Stimulated activated CD4-positive, alpha-beta T cell treated with anti-CD3 and anti-CD28 coated beads, Interleukin-12 subunit alpha, Interleukin-12 subunit beta, amount 100 ng/mL, for 4 hours (primary cell): ENCODE measurements at regions not wholly inside any gene's neighbourhood (a gene's known extent, or its start where the extent isn't known, plus 50 kb on each side); places are given as distances from the start of the nearest gene placed in this dataset.

Experiments used
- DNase-seq: peaks from one replicate; pipeline ENCODE4 v3.0.0-alpha.2; 2020

DNA sequence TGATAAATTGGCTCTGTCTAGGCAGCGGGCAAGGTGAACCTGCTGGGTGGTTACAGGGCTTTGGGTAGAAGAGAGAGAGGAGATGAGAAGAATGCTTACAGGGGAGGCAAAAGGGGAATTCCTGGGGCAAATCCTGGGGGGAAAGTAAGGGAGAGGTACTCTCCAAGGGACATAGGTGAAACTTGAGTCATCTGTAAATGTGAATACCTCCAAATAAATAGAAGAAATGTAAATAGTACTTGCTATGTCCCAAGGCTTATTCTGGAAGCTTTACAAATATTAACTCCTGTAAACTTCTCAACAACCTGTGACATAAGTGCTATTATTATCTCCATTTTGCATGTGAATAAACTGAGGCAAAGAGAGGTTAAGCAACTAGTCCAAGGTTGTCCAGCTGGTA is 57.7 kb upstream of the CDK13 start:
- no peak for DNase-seq

DNA sequence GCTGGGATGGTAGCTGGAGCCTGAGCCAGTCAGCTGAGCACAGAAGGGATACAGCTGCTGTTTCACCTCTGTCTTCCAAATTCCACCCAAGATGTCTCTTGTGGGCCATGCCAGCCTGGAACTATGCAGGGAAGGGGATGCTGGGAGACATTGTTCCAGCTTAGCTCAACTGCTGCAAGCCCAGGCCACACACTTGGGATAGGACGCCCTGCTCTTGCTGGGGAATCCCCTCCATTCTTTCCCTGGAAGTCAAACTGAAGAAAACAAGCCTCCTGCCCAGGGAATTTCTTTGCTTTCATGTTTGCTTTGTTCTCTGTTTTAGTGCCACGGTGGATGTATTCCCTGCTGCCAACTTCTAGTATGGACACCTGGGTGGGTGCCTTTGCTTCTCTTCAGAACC is 55.2 kb upstream of the CDK13 start:
- no peak for DNase-seq

GRCh38 chr7:39896840-39897239 is 53.2 kb upstream of the CDK13 start:
- DNase-seq = no peak

DNA sequence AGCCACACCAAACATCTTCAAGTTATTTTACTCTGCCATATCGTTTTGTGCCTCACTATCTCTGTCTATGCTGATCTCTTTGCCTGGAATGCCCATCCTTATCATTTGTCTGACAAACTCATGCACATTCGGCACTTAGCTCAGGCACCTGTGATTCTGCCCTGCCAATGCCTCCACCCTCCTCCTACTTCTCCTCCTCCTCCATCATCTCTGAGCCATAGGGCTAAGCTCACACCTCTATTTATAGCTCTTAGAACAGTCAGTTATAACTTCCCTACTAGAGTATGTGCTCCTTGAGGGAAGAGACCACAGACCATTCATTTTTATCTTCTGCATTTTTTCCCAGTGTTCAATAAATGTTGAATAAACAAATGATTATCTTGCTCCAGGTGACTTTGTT is 51.2 kb upstream of the CDK13 start:
- no peak for DNase-seq
